ENCODE measurements at regions not wholly inside any gene's neighbourhood (a gene's known extent, or its start where the extent isn't known, plus 50 kb on each side); places are given as distances from the start of the nearest gene placed in this dataset.

GRCh38 chr1:182238421-182238820 lies 153.2 kb downstream of the GLUL start:
- TF ChIP-seq CTCF (IDR thresholded peaks at IDR 0.05) (no peak), POLR2A (IDR thresholded peaks at IDR 0.05) (no peak)
